COLO668 (cell line): ENCODE measurements at regions not wholly inside any gene's neighbourhood (a gene's known extent, or its start where the extent isn't known, plus 50 kb on each side); places are given as distances from the start of the nearest gene placed in this dataset.

Source experiments
- DNase-seq: peaks from one replicate; lab custom pipeline; 2025; ENCODE audit not compliant: unreplicated experiment; lab: John Stamatoyannopoulos, UW

DNA sequence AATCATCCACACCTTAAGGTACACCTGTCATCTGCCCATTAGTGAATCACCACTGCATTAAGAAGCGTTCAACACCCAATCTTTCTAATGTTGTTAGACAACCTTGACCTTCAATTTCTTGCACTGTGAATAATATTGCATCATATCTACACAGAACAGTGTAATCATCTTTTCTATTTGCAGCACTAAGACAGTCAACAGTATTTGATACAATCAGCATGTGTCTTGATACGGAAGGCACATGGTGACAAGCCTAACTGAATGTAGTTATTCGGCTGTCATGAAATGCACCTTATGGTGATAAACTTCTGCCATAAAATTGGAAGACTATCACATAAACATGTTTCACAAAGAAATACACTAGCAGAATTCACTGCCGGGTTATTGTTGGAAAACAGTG lies 253.9 kb upstream of the THRB start:
- no peak for DNase-seq

- DNase-seq = no peak
Observed at GRCh38 chr3:24751020-24751419, 256.4 kb upstream of the THRB start.

GRCh38 chr3:24756101-24756888 lies 261.6 kb upstream of the THRB start:
- DNase-seq = no peak

DNA sequence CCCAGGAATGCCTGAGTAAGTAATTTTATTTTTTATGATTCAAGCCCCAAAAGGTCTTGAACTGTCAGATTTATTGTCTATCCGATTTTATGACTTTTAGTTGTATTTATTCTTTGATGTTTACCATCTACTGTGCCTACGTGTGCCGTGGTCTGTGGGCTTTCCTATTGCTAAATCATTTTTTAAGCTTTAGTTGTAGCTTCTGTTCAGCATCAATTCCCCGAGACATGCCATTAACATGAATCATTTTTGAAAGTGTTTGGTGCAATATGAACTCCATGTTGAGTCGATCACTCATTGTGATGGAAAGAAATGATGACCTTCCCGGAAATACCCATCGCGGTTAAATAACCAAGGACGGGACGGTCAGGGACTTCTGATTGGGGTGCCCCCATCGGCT lies 268.7 kb upstream of the THRB start:
- no peak for DNase-seq

DNA sequence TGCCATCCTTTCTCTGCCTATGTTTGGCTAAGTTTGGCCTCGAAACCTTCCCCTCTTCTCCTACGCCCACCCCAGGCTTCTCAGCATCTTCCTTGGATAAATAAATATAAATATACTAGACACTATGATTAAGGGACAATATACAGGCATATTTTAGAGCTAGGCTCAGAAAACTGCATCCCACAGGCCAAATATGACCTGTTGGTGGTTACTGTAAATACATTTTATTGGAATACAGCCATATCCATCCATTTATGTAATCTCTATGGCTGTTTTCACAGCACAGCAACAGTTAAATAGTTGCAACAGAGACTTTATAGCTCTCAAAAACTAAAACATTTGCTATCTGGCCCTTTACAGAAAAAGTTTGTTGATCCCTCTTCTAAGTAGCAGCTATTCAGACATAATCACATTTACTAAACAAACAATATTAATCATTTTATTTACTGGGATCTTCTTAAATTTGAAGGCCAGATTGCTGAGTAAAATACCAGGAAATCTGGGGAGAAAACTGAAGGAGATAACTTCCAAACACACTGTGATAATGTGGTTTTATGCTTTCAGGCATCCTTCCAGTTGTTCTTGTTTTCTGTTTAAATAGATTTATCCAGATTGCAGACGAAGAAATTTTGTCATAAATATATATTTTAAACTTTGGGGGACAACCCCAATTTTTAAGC lies 269.7 kb upstream of the THRB start:
- no peak for DNase-seq

DNA sequence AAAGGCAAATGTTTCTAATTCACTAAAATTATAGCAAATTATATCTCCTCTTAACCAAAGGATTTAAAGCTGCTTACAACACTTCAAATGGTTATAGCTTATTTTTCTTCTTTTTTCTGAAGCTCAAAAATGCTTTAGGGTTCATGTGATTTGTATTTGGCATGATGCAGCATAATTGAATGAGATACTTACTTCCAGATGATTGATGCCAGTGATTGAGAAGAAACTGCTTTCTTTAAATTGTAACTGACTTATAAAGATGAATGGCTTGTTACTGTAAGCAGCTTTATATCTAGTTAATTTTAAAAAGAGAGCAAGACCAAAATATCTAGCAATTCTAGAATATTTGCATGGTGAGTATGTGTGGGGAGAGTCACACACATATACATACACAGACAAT lies 270.7 kb upstream of the THRB start:
- DNase-seq = no peak

- DNase-seq = no peak
Observed at GRCh38 chr3:24769918-24770317, 275.3 kb upstream of the THRB start.

DNA sequence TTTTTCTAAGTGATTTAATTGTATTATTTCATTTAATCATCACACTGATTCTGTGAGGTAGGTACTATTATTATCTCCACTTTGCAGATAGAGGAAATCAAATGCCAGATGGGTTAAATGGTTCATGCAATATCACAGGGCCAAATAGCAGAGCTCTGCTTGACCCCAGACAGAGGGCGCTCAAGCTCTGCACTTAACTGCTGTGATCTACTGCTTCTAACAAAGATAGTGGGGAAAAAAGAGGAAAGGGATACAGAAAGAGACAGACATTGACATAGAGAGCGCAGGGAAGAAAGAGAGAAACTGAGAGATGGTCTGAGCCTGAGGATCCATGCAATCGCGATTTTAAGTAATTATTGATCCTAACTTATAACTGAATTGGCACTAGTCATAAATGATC lies 279.1 kb upstream of the THRB start:
- DNase-seq = no peak

DNA sequence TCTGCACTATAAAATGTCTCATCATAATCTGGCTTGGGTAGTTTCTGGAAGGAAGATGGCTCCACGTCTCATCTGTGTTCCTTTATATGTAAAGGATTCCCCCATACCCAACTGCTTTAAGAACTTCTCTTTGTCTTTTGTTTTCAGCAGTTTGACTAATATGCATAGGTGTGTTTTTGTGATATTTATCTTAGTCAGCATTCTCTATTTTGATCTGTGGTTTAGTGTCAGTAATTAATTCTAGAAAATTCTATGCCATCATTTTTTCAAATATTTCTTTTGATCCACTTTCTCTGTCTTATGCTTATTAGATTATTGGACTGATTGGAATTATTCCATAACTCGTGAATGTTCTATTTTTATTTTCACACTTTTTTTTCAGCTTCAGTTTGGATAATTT lies 286.3 kb upstream of the THRB start:
- DNase-seq = no peak

- no peak for DNase-seq
Observed at GRCh38 chr3:24781454-24781853, 286.8 kb upstream of the THRB start.

DNA sequence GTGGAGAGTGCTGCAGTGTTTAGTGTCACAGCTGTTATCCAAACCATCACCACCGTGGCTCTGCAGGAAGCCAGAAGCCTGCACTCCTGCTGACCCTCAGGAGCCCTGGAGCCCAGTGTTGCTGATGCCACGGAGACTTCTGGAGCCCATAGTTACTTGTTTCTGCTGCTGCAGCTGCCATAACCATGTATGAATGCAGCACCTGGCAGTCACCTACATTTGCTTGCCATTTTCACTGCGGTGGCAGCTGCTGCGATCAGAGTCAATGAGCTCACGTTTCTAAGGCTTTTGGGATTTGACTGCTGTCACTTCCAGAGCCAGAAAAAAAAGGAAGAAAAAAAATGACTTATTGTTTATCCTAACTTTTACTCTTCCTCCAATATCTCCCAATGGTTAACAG lies 299.2 kb upstream of the THRB start:
- no peak for DNase-seq

GRCh38 chr3:24802614-24803013 lies 308.0 kb upstream of the THRB start:
- no peak for DNase-seq

GRCh38 chr3:24804095-24804494 lies 309.4 kb upstream of the THRB start:
- no peak for DNase-seq

DNA sequence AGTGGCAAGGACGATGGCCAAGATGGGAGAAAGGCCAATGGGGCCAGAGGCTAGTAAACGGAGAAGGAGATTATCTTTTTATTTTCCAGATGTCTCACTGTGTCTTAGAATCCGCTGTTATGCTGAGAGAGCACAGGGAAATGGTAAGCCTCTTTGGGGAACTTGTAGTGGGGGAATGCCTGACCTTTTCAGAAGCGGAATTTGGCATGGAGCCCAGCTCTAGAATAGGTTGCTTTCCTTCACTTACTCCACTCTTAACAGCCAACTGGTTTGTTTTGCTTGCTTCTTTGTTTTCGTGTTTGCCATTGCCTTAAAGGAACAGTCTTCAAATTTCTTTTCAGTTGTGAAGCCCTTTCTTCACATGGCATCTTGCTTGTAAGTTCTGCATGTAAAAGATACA lies 316.2 kb upstream of the THRB start:
- no peak for DNase-seq

DNA sequence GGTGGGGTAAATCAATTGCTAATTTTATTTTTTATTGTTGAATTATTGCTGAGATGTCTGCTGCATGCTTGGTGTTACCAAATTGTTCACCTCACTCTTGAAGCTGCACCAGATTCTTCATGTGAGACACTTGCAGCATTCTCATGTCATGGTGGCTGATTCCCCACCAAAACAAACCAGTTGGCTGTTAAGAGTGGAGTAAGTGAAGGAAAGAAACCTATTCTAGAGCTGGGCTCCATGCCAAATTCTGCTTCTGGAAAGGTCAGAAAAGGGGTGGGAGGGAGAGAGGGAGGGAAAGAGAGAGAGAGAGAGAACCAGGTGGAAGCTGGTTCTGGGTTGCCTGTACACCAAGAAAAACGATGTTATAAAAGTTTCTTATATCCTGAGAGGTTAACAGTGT lies 317.5 kb upstream of the THRB start:
- no peak for DNase-seq

- no peak for DNase-seq
Observed at GRCh38 chr3:24818055-24818454, 323.4 kb upstream of the THRB start.

GRCh38 chr3:24828011-24828410 lies 333.4 kb upstream of the THRB start:
- DNase-seq = no peak

DNA sequence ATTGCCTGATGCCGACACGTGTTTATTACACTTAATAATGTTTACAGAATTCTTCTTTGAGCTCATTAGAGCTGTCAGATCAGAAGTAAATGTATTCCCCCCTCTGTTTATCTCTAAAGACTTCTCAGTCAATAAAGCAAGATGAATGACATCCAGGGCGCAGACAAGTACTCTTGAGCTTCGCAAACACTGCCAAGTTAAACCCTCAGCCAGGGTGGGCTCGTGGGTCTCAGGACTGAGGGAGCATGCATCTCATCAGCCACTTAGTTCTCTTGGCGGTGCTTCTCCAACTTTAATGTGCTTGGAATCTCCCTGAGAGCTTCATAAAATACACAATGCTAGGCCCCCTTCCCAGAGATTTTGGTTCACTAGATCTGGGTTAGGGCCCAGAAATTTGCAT lies 333.9 kb upstream of the THRB start:
- DNase-seq = no peak

GRCh38 chr3:24829011-24829581 lies 334.4 kb upstream of the THRB start:
- peak; percentile 41 for DNase-seq

DNA sequence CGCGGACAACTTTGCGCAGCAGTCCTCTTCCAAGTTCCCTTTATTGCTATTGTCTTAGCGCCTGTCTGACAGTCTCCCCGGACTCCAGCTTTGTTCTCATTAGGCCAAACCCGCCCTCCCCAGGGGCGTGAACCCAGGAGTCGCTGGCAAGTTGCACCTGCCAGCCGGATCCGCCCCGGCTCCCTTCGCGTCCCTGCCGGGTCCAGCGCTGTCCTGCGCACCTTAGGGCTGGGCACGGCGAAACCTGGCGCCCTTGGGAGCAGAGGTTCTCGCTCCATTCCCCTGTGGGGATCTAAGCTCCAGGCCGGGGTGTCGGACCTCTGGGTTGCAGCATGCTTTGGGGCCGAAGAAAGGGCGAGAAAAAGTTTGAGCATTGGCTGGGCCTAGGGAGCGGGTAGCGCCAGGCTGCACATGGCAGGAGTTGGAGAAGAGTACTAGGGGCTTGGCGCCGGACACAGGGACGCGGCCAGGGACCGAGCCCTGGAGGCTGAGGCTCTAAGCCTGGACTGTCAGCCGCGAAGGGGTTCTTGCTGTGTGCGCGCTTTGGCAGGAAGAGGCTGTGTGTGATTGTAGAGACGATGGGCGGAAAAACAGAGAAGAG lies 335.1 kb upstream of the THRB start:
- peak; percentile 26 for DNase-seq

DNA sequence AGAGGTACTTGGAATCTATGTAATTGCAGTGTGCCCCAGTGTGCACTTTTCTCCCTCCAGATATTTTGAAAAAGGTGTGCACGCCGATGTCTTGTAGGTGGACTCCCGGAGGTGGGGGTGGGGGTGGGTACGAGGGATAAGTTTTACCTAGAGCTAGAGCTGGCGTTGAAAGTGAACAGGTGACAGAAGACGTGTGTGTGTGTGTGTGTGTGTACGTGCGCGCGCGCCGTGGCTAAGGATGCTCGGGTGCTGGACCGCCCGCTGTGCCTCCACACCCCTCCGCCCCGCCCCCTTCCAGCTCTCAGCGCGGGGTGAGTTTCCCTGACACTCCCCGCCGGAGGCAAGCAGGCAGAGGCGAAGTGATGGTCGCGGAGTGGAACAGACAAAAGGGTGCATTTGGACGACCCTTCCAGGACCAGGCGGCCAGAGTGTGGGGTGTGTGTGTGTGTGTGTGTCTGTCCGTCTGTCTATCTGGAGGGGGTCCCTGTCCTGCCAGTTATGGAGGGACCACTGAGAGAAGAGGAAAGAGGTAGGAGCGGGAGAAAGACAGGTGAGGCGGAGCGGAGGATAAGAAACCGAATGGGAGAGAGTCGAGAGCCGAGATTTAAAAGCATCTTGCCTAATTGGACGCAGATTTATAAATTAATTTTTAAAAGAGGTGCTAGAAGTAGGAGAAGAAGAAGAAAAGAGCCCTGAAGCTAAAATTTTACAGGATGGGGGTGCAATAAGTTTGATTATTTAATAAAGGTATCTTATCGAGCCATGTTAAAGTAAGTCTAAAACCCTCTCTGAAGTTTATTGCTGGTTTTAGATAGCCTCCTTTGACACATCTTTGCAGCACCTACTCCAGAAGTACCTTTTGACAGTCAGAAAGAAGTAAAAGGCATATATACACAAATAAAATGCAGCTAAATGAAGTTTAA lies 335.8 kb upstream of the THRB start:
- peak; percentile 2 for DNase-seq
